H9 (cell line): ENCODE measurements at regions not wholly inside any gene's neighbourhood (a gene's known extent, or its start where the extent isn't known, plus 50 kb on each side); places are given as distances from the start of the nearest gene placed in this dataset.

Experiments
- DNase-seq: peaks from one replicate; pipeline ENCODE4 v3.0.0-alpha.2; 2017
- H2AFZ ChIP-seq: one replicate; pipeline ENCODE4 v1.6.1; 2013; ENCODE audit warnings: mild to moderate bottlenecking, low read length, control low read depth, moderate library complexity
- H2AK5ac ChIP-seq: 2 replicates; pipeline ENCODE4 v1.6.1; 2013; ENCODE audit warnings: low read length, control low read depth, mixed read lengths; ENCODE audit not compliant: insufficient read length
- H2BK120ac ChIP-seq: one replicate; pipeline ENCODE4 v1.6.1; 2013; ENCODE audit warnings: low read depth, mild to moderate bottlenecking, low read length, control low read depth, inconsistent platforms; ENCODE audit not compliant: poor library complexity, severe bottlenecking
- H2BK12ac ChIP-seq: 2 replicates; pipeline ENCODE4 v1.6.1; 2013; ENCODE audit warnings: low read length, control low read depth, mixed read lengths, low read depth; ENCODE audit not compliant: insufficient read length
- H2BK15ac ChIP-seq: 2 replicates; pipeline ENCODE4 v1.6.1; 2013; ENCODE audit warnings: low read depth, low read length, control low read depth
- H2BK20ac ChIP-seq: one replicate; pipeline ENCODE4 v1.6.1; 2013; ENCODE audit warnings: low read depth, mild to moderate bottlenecking, low read length, control low read depth, inconsistent platforms; ENCODE audit not compliant: poor library complexity, severe bottlenecking
- H2BK5ac ChIP-seq: 2 replicates; pipeline ENCODE4 v1.6.1; 2013; ENCODE audit warnings: low read length, control low read depth, mixed read lengths; ENCODE audit not compliant: insufficient read length
- H3K14ac ChIP-seq: 2 replicates; pipeline ENCODE4 v1.6.1; 2013; ENCODE audit warnings: low read length, control low read depth; ENCODE audit not compliant: insufficient read depth
- H3K18ac ChIP-seq: 2 replicates; pipeline ENCODE4 v1.6.1; 2013; ENCODE audit warnings: low read depth, mild to moderate bottlenecking, mixed read lengths, low read length, control low read depth; ENCODE audit not compliant: insufficient read length
- H3K23ac ChIP-seq: 2 replicates; pipeline ENCODE4 v1.6.1; 2013; ENCODE audit warnings: low read length, control low read depth, mixed read lengths, low read depth; ENCODE audit not compliant: insufficient read length
- H3K23me2 ChIP-seq: 2 replicates; pipeline ENCODE4 v1.6.1; 2013; ENCODE audit warnings: low read depth, mild to moderate bottlenecking, mixed read lengths, low read length, control low read depth; ENCODE audit not compliant: insufficient read length, poor library complexity, severe bottlenecking
- H3K27ac ChIP-seq: 2 replicates; pipeline ENCODE4 v1.5.1; 2013; ENCODE audit warnings: low read length, control low read depth, mixed read lengths, low read depth; ENCODE audit not compliant: insufficient read length
- H3K27me3 ChIP-seq: 2 replicates; pipeline ENCODE4 v1.6.1; 2013; ENCODE audit warnings: low read length, control low read depth, inconsistent platforms; ENCODE audit not compliant: insufficient read depth
- H3K4ac ChIP-seq: 2 replicates; pipeline ENCODE4 v1.6.1; 2013; ENCODE audit warnings: low read depth, mild to moderate bottlenecking, control low read depth, inconsistent platforms, low read length, moderate library complexity
- H3K4me1 ChIP-seq: 2 replicates; pipeline ENCODE4 v1.6.1; 2013; ENCODE audit warnings: low read length, control low read depth, inconsistent platforms; ENCODE audit not compliant: insufficient read depth
- H3K4me2 ChIP-seq: 2 replicates; pipeline ENCODE4 v1.6.1; 2013; ENCODE audit warnings: low read length, control low read depth, mixed read lengths; ENCODE audit not compliant: insufficient read length, insufficient read depth
- H3K56ac ChIP-seq: 2 replicates; pipeline ENCODE4 v1.6.1; 2013; ENCODE audit warnings: low read depth, mild to moderate bottlenecking, mixed read lengths, low read length, control low read depth; ENCODE audit not compliant: insufficient read length
- H3K79me1 ChIP-seq: 2 replicates; pipeline ENCODE4 v1.6.1; 2013; ENCODE audit warnings: low read depth, mild to moderate bottlenecking, moderate library complexity, low read length, control low read depth, inconsistent platforms; ENCODE audit not compliant: insufficient read depth, poor library complexity, severe bottlenecking
- H3K79me2 ChIP-seq: 2 replicates; pipeline ENCODE4 v1.6.1; 2013; ENCODE audit warnings: low read length, control low read depth, inconsistent platforms; ENCODE audit not compliant: insufficient read depth
- H3K9ac ChIP-seq: 2 replicates; pipeline ENCODE4 v1.6.1; 2013; ENCODE audit warnings: low read length, control low read depth, mixed read lengths; ENCODE audit not compliant: insufficient read length; ENCODE audit errors: extremely low read depth
- H3K9me3 ChIP-seq: one replicate; pipeline ENCODE4 v1.6.1; 2013; ENCODE audit warnings: low read depth, low read length, inconsistent platforms; ENCODE audit not compliant: control insufficient read depth
- H3T11ph ChIP-seq: one replicate; pipeline ENCODE4 v1.6.1; 2013; ENCODE audit warnings: mild to moderate bottlenecking, low read length, control low read depth, inconsistent platforms
- H4K20me1 ChIP-seq: one replicate; pipeline ENCODE4 v1.6.1; 2013; ENCODE audit not compliant: control insufficient read depth, insufficient read length, insufficient read depth
- H4K5ac ChIP-seq: 2 replicates; pipeline ENCODE4 v1.6.1; 2013; ENCODE audit warnings: low read depth, mild to moderate bottlenecking, mixed read lengths, low read length, control low read depth; ENCODE audit not compliant: insufficient read length
- H4K8ac ChIP-seq: replicated peaks from 2 replicates; pipeline ENCODE4 v1.6.1; 2013; ENCODE audit warnings: low read length, control low read depth, mixed read lengths, low read depth; ENCODE audit not compliant: insufficient read length
- H4K91ac ChIP-seq: 2 replicates; pipeline ENCODE4 v1.6.1; 2013; ENCODE audit warnings: low read depth, mild to moderate bottlenecking, moderate library complexity, mixed read lengths, low read length, control low read depth; ENCODE audit not compliant: insufficient read length
- H3K27ac Mint-ChIP-seq, 3 experiments: 2 replicates in 2 of 3; 3 replicates in 1 of 3; pipeline ENCODE4 v1.8.0; 2020 to 2021; ENCODE audit warnings: mixed read lengths in 3 of 3, mild to moderate bottlenecking in 1 of 3, moderate library complexity in 1 of 3
- H3K27me3 Mint-ChIP-seq: 2 replicates; pipeline ENCODE4 v1.8.0; 2021; ENCODE audit warnings: low read depth, mild to moderate bottlenecking, moderate library complexity, mixed read lengths
- H3K36me3 Mint-ChIP-seq, 3 experiments: 2 replicates in 2 of 3; 3 replicates in 1 of 3; pipeline ENCODE4 v1.8.0; 2020 to 2021; ENCODE audit warnings: low read depth in 3 of 3, mixed read lengths in 3 of 3; ENCODE audit not compliant: insufficient read depth in 1 of 3
- H3K4me1 Mint-ChIP-seq, 2 experiments: 2 replicates each; pipeline ENCODE4 v1.8.0; 2020; ENCODE audit warnings: mixed read lengths in 2 of 2
- H3K4me3 Mint-ChIP-seq, 2 experiments: 2 replicates in 1 of 2; 3 replicates in 1 of 2; pipeline ENCODE4 v1.8.0; 2020 to 2021; ENCODE audit warnings: mild to moderate bottlenecking in 2 of 2, mixed read lengths in 2 of 2, moderate library complexity in 1 of 2
- H3K9me3 Mint-ChIP-seq, 2 experiments: 2 replicates in 1 of 2; 3 replicates in 1 of 2; pipeline ENCODE4 v1.8.0; 2020; ENCODE audit warnings: mild to moderate bottlenecking in 2 of 2, mixed read lengths in 2 of 2, moderate library complexity in 1 of 2
- CTCF ChIP-seq: fragments of 200-600 bp; sonication (generic); conservative IDR thresholded peaks from 3 replicates; pipeline ENCODE4 v1.8.0; 2021; ENCODE audit warnings: antibody characterized with exemption, mild to moderate bottlenecking
- WGBS: extraction: QIAGEN DNeasy Blood & Tissue Kit; methylation state at CpG from one replicate; pipeline ENCODE4 v1.1.7; 2013; ENCODE audit warnings: missing lambda C conversion rate, low lambda C conversion rate, mixed read lengths; ENCODE audit not compliant: insufficient read length; ENCODE audit errors: extremely low coverage; 5-methylcytosine and 5-hydroxymethylcytosine counted together

GRCh38 chr3:622314-622713 is 425.8 kb downstream of the CHL1 start:
- Histone ChIP-seq H3K9me3 (no peaks in the 10 kb centered on the region), H3K4me2 (no peak overlapping the region), H2BK20ac (no peak overlapping the region), H3K27ac (no peak overlapping the region), H3T11ph (no peak overlapping the region), H4K5ac (no peak overlapping the region), H3K79me1 (no peaks in the 10 kb centered on the region), H4K20me1 (no peaks in the 10 kb centered on the region), H3K14ac (no peak overlapping the region), H3K9ac (no peak overlapping the region), H3K79me2 (no peaks in the 10 kb centered on the region), H2AFZ (no peak overlapping the region), H2AK5ac (no peak overlapping the region), H3K4ac (no peak overlapping the region), H4K91ac (no peak overlapping the region), H2BK120ac (no peak overlapping the region), H3K23me2 (no peaks in the 10 kb centered on the region), H3K4me1 (no peaks in the 10 kb centered on the region), H3K56ac (no peak overlapping the region), H2BK15ac (no peak overlapping the region), H4K8ac (no peak overlapping the region), H2BK12ac (no peak overlapping the region), H3K23ac (no peak overlapping the region), H3K18ac (no peak overlapping the region), H3K27me3 (no peaks in the 10 kb centered on the region), H2BK5ac (no peak overlapping the region)
- Mint-ChIP-seq H3K4me3 (no peak overlapping the region), H3K36me3 (no peaks in the 10 kb centered on the region), H3K4me1 (no peaks in the 10 kb centered on the region), H3K27me3 (no peaks in the 10 kb centered on the region), H3K27ac (no peak overlapping the region), H3K9me3 (no peaks in the 10 kb centered on the region)
- no peak for TF ChIP-seq CTCF
- WGBS = no CpG with 5 or more reads among the region's 7 CpGs
- no peak for DNase-seq
